ENCODE measurements at regions not wholly inside any gene's neighbourhood (a gene's known extent, or its start where the extent isn't known, plus 50 kb on each side); places are given as distances from the start of the nearest gene placed in this dataset.

DNA sequence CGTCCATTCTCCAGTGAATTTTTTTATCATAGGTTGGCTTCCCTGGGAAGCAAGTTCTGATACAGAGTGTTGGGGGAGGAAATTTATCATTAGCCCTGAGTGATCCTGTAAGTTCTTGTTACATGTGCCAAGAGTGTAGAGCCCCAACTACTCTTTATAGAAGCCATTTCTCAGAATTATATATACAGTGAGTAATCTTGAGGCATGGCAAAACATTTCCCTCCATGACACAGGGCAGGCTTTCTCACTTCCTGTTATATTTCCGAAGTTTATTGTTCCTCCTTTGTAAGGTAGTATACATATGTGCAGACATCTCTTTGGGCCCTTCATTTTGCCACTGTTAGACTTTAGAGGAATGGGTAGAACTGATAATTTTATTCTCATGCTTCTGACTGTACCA is 484.7 kb upstream of the NRXN1 start:
- no peak for DNase-seq (ENCODE audit: low read depth in 3 of 3, low spot score in 2 of 3)

DNA sequence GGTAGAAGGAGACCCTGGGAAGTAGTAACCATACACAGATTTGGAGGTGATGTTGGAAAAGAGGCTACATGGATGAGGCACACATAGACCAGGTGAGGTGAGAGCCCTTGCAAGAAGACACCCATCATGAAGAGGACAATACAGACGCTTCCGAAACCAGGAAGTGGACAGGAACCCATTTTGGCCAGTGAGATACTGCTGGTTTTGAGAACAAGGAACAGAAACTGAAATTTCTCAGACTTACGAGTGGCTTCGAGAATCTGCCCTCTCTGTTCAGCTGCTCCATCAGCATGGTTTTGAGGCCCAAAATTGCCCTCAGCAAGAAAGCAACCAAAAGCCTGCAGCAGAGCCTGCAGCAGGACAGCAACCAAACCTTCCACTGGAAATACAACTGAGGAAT is 479.1 kb upstream of the NRXN1 start:
- DNase-seq (ENCODE audit: low read depth in 3 of 3, low spot score in 2 of 3) = no peak

DNA sequence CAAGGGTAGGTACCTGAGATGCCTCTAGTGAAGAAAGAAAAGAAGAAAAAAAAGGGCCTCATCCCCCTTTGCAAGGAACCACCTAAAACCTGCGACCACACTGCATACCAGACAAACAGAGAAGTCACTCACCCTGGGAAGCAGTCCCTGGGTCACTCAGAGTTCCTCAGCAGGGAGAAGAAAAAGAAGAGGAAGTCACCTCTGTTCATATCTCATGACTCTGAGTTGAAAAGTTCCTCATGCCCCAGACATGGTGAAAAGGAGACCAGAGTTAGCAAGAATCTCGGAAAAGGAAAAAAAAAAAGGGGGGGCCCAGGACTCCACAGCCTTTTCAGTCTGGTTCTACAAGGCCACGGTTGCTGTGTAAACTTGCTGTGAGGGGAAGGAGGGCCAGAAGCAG is 478.4 kb upstream of the NRXN1 start:
- no peak for DNase-seq (ENCODE audit: low read depth in 3 of 3, low spot score in 2 of 3)

DNA sequence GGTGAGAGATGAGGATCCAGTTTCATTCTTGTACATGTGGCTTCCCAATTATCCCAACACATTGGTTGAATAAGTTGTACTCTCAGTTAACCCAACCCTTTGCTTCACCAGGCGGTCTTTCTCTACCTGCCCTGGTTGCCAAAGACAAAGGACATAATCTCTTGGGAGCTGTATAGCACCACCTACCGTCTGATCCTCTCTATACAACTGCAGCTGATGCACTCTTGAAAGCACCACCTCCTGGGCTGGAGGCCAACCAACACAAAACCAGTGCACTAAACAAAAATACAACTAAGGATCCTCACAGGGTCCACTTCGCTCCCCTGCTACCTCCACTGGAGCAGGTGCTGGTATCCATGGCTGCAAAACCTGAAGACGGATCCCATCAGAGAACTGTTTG is 473.6 kb upstream of the NRXN1 start:
- no peak for DNase-seq (ENCODE audit: low read depth in 3 of 3, low spot score in 2 of 3)

DNA sequence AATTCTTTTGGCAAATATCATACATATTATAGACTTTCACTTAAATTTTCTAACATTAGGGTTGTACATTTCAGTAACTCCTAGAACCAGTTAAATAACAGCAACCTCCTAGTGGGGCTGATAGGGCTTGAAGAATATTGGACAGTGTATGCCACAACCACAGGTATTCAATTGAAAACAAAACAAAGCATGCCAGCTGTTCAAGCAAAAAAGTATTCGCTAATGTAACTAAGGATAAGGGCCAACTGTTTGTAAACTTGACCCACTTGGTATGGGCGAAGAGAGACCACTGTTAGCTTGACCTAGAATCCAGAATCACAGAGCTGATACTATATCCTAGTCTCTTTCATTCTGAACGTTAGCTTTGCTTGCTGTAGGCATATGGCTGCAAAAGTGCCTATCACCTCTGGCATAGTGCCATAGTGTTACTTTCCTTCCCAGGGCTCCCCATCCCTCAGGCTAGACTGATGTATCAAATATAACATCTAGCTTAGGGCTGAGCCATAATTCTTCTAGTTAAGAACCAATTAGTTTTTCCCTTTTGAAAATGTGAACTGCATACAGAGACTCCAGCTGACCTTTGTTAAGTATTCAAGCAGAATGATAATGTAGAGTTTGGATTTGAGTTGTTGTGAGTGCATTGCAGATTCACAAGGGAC is 458.8 kb upstream of the NRXN1 start:
- no peak for DNase-seq (ENCODE audit: low read depth in 3 of 3, low spot score in 2 of 3)

DNA sequence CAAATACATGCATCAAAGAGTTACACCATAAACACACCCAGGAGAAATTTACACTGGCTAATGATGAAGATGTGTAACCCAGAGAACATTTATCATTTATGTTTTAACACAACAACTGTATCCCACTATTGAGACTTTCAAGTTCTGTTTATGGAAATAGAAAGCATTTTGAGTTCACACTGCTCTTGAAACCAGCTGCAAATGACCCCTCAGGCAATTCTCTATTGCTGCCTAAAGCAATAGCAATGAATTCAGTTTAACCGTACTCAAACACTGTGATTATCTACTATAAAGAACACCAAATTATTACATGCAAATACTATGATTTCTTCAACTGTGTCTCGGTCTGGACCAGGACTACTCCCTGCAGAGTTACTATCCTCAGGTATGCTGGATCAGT is 452.7 kb upstream of the NRXN1 start:
- DNase-seq (ENCODE audit: low read depth in 3 of 3, low spot score in 2 of 3) = no peak

DNA sequence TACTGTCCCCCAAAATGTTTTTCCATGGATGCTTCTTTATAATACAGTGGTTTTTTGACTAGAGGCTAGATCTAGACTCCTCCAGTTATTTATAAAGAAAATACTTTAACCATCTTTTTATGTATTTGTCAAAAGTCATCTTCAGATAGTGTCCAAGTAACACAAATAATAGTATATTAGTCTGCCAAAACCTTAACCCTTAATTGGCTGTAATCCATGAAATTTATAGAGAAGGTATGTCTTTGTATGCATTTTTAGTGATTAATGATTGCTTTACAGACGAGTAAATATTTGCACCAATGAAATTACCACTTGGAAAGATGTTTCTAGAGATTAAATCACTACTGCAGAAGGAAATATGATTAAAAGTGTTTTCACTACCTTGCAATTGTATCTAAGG is 451.8 kb upstream of the NRXN1 start:
- DNase-seq (ENCODE audit: low read depth in 3 of 3, low spot score in 2 of 3) = no peak

DNA sequence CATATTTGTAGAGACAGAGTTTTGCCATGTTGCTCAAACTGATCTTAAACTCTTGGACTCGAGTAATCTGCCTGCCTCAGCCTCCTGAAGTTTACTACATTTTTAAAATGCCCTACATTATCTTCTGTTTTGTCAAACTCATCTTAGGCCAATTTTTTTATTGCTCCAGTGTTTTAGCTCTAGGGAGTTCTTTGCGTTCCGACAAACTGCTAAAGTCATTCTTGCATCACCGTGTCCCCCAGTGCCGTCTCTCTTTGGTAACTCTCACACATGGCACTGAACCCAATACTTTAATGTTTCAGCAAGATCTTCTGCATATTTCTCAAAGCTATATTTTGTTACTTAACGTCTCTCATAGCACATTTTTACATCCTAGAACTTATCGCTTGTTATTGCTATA is 440.9 kb upstream of the NRXN1 start:
- no peak for DNase-seq (ENCODE audit: low read depth in 3 of 3, low spot score in 2 of 3)

DNA sequence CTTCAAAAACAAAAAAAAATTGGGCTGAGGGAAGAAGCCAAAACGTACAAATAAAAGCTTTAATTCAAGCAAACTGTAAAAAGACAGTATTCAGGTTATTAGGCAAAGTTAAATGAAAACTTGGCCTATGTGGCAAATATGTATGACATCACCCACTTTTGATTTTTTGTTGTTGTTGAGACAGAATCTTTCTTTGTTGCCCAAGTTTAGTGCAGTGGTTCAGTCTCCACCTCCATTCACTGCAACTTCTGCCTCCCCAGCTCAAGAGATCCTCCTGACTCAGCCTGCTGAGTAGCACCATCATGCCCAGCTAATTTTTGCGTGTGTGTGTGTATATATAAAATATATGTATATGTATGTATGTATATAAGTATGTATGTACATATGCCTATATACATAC is 440.4 kb upstream of the NRXN1 start:
- no peak for DNase-seq (ENCODE audit: low read depth in 3 of 3, low spot score in 2 of 3)

DNA sequence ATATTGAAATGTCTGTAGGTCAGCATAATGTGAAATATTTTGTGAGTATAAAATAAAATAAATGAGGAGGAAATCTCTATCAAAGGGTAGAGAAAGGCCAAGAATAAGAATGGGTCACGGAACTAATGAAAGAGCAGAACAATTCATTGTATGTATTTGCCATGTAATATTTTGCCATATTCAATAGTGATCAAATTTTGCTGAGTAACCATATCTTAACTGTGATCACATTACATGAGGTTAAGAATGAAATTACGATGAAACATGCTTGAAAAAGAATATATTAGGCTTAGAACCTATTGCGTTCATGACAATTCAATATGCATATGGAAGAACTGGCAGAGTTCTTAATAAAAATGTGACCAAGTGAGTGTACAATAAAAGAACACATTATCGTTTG is 437.2 kb upstream of the NRXN1 start:
- DNase-seq (ENCODE audit: low read depth in 3 of 3, low spot score in 2 of 3) = no peak

DNA sequence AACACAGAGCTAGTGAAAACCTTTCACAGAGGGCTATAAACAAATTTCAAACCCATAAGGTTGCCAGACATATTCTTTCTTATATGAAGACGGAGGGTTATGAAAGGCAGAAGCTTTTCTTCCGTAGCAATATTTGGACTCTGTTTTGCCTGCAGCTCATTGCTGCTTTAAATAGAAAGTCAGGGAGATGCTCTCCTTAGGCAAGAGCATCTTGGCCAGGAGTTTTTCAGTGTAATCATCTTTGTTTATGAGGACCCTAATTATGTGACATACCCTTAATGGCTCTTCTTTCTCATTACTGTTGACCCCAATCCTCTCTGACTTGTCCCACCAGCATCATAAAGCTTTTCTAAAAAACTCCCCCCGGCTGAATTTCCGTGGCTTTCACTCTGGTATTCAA is 433.4 kb upstream of the NRXN1 start:
- no peak for DNase-seq (ENCODE audit: low read depth in 3 of 3, low spot score in 2 of 3)

DNA sequence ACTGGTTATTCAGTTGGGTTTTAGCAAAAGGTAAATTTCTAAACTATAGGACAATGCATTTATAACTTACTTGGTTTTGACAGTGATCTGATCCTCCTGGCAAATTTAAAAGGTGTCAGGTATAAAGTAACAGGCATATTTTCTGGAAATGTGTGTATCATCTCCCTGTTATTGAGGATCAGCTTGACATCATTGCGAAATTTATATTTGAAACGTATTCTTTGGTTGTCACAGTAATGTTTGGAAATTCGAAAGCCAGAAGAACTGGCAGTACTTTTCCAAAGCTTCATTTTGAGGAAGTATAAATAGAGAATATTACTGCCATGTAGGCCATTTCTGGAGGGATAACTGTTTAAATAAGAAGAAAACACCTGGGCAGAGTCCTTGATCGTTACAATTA is 422.2 kb upstream of the NRXN1 start:
- no peak for DNase-seq (ENCODE audit: low read depth in 3 of 3, low spot score in 2 of 3)

DNA sequence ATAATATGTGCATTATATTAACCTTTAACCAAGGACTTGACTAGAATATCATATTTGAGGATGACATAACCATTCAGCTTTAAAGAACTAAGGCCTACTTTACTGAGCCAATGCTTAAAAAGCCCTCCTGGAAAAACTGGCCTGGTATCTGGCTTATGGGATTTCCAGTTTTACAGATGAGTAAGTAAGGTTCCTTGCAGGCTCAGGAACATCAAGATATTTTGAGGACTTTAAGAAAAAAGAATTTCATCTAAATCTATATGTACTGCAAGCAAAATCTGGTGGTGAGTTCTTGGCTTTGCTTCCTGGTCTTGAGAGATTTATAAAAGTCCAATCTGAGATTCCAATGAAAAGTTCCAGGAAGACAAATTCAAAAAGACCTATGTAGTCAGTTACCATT is 417.0 kb upstream of the NRXN1 start:
- no peak for DNase-seq (ENCODE audit: low read depth in 3 of 3, low spot score in 2 of 3)

DNA sequence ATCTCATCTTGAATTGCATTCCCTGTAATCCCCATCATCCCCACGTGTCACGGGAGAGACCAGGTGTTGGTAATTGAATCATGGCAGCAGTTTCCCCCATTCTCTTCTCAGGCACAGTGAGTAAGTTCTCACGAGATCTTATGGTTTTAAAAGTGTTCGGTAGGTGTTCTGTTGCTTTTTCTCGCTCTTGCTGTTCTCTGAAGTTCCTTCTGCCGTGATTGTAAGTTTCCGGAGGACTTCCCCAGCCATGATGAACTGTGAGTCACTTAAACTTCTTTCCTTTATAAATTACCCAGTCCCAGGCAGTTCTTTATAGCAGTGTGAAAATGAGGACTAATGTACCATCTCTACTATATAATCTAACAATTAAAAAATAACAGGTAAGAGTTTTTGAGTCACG is 409.9 kb upstream of the NRXN1 start:
- DNase-seq (ENCODE audit: low read depth in 3 of 3, low spot score in 2 of 3) = no peak

DNA sequence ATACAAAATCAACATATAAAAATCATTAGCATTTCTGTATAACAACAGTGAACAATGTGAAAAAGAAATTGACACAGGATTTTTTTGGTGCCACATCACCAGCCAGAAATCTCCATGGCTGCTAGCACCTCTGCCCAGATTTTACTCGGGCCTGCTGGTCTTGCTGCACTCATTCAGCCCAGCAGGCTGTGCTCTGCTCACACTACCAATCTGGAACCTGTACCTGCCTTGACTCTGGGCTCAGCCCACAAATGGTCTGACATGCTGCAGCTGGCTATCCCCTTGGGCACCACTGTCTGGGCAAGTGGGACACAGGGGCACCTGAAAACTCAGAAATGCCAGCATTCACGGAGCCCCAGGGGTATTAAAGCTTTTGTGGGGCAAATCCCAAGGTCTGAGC is 392.5 kb upstream of the NRXN1 start:
- no peak for DNase-seq (ENCODE audit: low read depth in 3 of 3, low spot score in 2 of 3)

DNA sequence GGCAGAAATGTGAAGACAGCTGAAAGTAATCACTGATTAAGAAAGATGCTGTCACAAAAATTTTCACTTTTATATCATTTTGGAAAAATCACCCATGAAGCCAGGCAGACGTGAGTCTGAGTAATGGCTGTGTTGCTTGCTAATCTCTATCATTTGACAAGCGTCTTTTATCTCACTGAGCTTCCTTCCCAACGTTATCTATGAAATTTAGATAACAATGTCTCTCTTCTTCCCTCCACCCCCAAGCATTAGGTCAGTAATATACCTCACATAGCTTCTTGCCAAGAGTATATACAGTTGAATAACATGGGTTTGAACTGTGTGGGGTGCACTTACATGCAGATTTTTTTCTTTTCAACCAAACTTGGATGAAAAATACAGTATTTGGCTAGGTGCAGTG is 388.6 kb upstream of the NRXN1 start:
- no peak for DNase-seq (ENCODE audit: low read depth in 3 of 3, low spot score in 2 of 3)

DNA sequence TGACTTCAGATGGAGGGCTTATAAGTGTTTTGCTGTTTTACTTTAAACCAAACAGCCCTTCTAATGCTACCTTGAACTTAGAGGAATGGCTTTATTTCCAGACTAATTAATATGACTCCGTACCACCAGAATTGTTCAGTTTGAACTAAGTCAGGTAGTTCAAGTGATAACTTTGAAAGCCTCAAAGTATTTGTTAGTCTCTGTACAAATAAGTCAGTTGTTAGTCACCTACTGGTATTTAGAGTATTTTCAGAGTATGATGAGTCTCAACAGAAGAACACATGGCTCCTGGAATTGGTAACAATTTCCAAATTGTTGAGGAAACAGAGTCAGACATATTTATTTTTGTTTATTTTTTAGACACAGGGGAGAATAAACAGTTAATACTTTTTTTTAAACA is 381.8 kb upstream of the NRXN1 start:
- no peak for DNase-seq (ENCODE audit: low read depth in 3 of 3, low spot score in 2 of 3)

DNA sequence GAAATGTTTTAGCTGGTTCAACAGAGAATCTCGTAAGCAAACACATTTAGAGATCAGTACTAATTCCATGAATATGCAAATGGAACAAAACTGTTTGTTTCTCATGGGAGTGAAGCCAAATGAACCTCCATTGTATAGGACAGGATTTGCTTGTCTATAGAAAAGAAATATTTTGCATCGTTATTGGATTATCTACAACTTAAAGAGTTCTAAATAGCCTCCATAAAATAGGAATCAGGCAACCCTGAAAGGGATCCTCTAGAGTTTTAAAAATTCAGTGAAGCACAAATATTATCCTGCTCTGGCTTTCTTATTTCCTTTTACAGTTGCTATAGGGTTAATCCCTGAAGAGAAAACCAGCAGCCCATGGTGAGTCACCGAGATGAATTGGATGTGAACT is 378.4 kb upstream of the NRXN1 start:
- no peak for DNase-seq (ENCODE audit: low read depth in 3 of 3, low spot score in 2 of 3)

DNA sequence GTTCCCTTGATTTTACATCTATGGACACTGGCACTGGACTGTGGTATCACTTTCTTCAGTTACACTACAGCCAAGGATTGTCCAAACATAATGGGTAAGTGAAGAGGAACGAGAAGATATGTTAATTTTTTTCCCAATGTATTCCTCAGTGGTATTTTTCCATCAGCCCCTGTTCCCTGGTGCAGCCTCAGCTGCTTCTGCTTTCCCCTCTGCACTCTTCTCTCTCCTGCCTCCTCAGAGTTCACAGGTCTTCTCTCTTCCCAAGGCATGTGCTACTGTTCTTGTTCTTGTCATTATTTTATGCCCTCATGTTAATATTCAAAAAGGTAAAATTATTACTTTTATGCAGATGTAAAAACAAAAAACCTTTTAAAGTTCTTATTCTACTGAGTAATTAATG is 378.0 kb upstream of the NRXN1 start:
- DNase-seq (ENCODE audit: low read depth in 3 of 3, low spot score in 2 of 3) = no peak

DNA sequence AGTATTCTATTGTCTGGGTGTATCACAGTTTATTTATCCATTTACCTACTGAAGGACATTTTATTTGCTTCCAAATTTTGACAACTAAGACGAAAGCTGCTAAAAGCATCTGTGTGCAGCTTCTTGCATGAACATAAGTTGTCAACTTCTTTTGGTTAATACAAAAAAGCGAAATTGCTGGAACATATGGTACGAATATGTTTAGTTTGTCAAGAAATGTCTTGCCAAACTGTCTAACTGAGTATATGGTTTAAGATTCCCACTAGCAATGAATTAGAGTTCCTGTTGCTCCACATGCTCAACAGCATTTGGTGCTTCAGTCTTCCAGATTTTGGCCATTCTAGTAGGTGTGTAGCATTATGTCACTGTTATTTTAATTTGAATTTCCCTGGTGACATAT is 372.3 kb upstream of the NRXN1 start:
- no peak for DNase-seq (ENCODE audit: low read depth in 3 of 3, low spot score in 2 of 3)

DNA sequence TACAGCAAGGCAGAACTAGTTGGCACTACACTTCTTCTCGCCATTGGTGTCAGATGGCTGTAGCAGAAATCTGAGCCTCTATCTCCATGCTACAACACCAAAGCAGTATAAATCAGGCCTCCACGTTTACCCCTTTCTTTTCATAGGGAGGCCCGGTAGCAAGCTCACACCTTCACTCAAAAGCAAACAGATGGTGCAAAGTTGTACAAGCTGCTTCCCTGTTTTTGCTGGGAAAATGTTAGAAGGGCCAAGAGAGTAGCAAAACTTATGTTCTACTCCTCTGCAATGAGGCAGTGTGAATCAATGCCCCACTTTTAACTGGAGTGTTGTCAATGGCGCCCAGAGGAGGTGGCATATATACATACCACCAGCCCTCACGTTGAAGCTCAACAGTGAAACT is 369.6 kb upstream of the NRXN1 start:
- DNase-seq (ENCODE audit: low read depth in 3 of 3, low spot score in 2 of 3) = no peak

DNA sequence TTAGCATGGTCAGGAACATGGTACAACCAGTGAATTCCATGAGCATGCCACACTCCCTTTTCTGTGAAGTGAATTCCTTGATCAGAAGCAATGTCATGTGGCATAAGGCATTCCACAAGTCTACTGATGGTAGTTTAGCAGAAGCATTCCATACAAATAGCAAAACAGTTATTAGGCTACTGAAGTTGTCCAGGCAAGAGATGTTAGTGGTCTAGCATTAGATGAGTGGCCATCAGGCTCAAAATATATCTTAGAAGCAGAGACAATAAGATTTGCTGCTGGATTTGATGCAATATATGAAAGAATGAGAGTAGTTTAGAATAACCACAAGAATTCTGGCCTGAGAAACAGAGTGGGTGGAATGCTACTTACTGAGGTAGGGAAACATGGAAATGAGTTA is 355.3 kb upstream of the NRXN1 start:
- DNase-seq (ENCODE audit: low read depth in 3 of 3, low spot score in 2 of 3) = no peak

DNA sequence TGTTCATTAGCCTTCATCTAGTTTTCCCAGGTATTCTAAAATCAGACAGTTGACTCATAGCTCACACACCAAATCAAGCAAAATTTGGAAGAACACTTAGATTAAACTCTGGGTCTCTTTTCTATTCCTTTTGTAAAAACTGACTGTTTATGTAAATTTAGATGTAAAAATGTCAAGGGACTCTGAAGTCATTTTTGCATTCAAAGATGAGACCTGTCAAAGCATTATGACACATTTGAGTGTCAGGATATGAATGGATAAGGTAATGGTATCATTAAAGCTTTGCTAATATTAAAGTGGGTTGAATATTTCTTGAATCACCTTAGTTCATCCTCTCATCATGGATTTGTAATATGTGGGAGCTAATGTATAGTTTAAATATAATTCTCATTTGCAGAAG is 348.1 kb upstream of the NRXN1 start:
- DNase-seq (ENCODE audit: low read depth in 3 of 3, low spot score in 2 of 3) = no peak

DNA sequence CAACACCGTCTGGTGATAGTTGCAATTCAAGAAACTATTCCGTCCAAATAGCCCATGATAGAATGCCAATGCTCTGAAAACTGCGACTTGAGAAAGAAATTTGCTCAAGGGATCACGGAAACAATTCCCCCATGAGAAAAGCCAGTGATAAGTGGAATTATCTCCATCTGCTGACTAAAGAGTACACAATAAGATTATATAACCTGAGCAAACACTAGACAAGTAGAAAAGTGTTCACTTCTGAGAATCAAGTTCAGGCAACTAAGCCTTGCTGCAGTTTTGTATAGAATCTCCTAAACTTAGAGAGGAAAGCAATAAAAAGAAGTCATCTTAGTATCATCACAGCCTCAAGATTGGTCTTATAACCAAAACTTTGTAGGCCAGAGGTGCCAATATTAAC is 336.3 kb upstream of the NRXN1 start:
- no peak for DNase-seq (ENCODE audit: low read depth in 3 of 3, low spot score in 2 of 3)
